Neural crest cell (in vitro differentiated cells): ENCODE measurements at regions not wholly inside any gene's neighbourhood (a gene's known extent, or its start where the extent isn't known, plus 50 kb on each side); places are given as distances from the start of the nearest gene placed in this dataset.
"Not testable (repeated sequence)": the region's sequence is repeated elsewhere in the genome, so short reads cannot be mapped to it uniquely, and the experiment has no call there.

ENCODE experiments used
- DNase-seq: peaks from one replicate; pipeline ENCODE4 v3.0.0; 2021; ENCODE audit warnings: low read depth, mixed read lengths, low spot score
- H3K27ac Mint-ChIP-seq: one replicate; pipeline ENCODE4 v1.8.0; 2021; ENCODE audit warnings: mild to moderate bottlenecking, mixed read lengths; ENCODE audit not compliant: unreplicated experiment
- H3K27me3 Mint-ChIP-seq: 2 replicates; pipeline ENCODE4 v1.8.0; 2021; ENCODE audit warnings: low read depth, mild to moderate bottlenecking, mixed read lengths
- H3K36me3 Mint-ChIP-seq: 2 replicates; pipeline ENCODE4 v1.8.0; 2021; ENCODE audit warnings: low read depth, mild to moderate bottlenecking, mixed read lengths
- H3K4me1 Mint-ChIP-seq: 2 replicates; pipeline ENCODE4 v1.8.0; 2021; ENCODE audit warnings: mixed read lengths
- H3K4me3 Mint-ChIP-seq: one replicate; pipeline ENCODE4 v1.8.0; 2021; ENCODE audit warnings: mild to moderate bottlenecking, mixed read lengths
- H3K9me3 Mint-ChIP-seq: 2 replicates; pipeline ENCODE4 v1.8.0; 2021; ENCODE audit warnings: mixed read lengths
- CTCF ChIP-seq: fragments of 200-600 bp; sonication (generic); conservative IDR thresholded peaks from 2 replicates; pipeline ENCODE4 v1.5.0; 2021; ENCODE audit warnings: antibody characterized with exemption, mild to moderate bottlenecking

GRCh38 chr16:50448981-50449380, 80.2 kb upstream of the BRD7 start:
- TF ChIP-seq CTCF = no peak
- Mint-ChIP-seq H3K36me3 (no peaks in the 10 kb centered on the region), H3K9me3 (no peaks in the 10 kb centered on the region), H3K4me3 (no peak overlapping the region), H3K27me3 (no peaks in the 10 kb centered on the region), H3K27ac (no peak overlapping the region), H3K4me1 (peaks cover 64% of the 10 kb centered on the region)
- DNase-seq = no peak

- H3K4me3 Mint-ChIP-seq = no peak overlapping the region
- H3K27me3 Mint-ChIP-seq = no peaks in the 10 kb centered on the region
- peaks cover 67% of the 10 kb centered on the region for H3K4me1 Mint-ChIP-seq
- no peaks in the 10 kb centered on the region for H3K36me3 Mint-ChIP-seq
- TF ChIP-seq CTCF = peak; percentile 44
- H3K27ac Mint-ChIP-seq = no peak overlapping the region
- H3K9me3 Mint-ChIP-seq = no peaks in the 10 kb centered on the region
- no peak for DNase-seq
These were observed 79.7 kb upstream of the BRD7 start for GRCh38 chr16:50448522-50448921.

GRCh38 chr16:50447386-50447785, 78.6 kb upstream of the BRD7 start:
- peak overlapping the region; percentile 48 for H3K27ac Mint-ChIP-seq
- not testable (repeated sequence) for H3K9me3 Mint-ChIP-seq, DNase-seq, H3K27me3 Mint-ChIP-seq, H3K4me3 Mint-ChIP-seq, H3K36me3 Mint-ChIP-seq
- H3K4me1 Mint-ChIP-seq = peaks cover 67% of the 10 kb centered on the region

- Mint-ChIP-seq H3K36me3 (peaks cover 2% of the 10 kb centered on the region), H3K4me3 (no peak overlapping the region), H3K9me3 (peaks cover 4% of the 10 kb centered on the region), H3K4me1 (peaks cover 67% of the 10 kb centered on the region), H3K27me3 (no peaks in the 10 kb centered on the region), H3K27ac (no peak overlapping the region)
- DNase-seq = no peak
- TF ChIP-seq CTCF = no peak
These were observed 78.1 kb upstream of the BRD7 start for GRCh38 chr16:50446861-50447260.

GRCh38 chr16:50445621-50446555, 77.1 kb upstream of the BRD7 start:
- Mint-ChIP-seq H3K4me3 (no peak overlapping the region), H3K36me3 (peaks cover 2% of the 10 kb centered on the region)
- DNase-seq = peak; percentile 25

More at GRCh38 chr16:50445621-50446555, 77.1 kb upstream of the BRD7 start:
- Mint-ChIP-seq H3K27ac (no peak overlapping the region), H3K27me3 (no peaks in the 10 kb centered on the region), H3K4me1 (peaks cover 57% of the 10 kb centered on the region), H3K9me3 (peaks cover 5% of the 10 kb centered on the region)
- TF ChIP-seq CTCF = no peak
